22Rv1 (cell line): ENCODE measurements at regions not wholly inside any gene's neighbourhood (a gene's known extent, or its start where the extent isn't known, plus 50 kb on each side); places are given as distances from the start of the nearest gene placed in this dataset.

Source experiments
- CTCF ChIP-seq: fragments of 450-650 bp; IDR thresholded peaks from 2 replicates; pipeline ENCODE4 v1.5.1; 2017; ENCODE audit warnings: mild to moderate bottlenecking
- ZFX ChIP-seq: fragments of 450-650 bp; IDR thresholded peaks from 2 replicates; pipeline ENCODE4 v1.6.1; 2017; ENCODE audit warnings: antibody characterized with exemption, borderline replicate concordance

- no peak for TF ChIP-seq CTCF
- no peak for TF ChIP-seq ZFX
Measured at GRCh38 chr9:1938135-1938534, 77.0 kb upstream of the SMARCA2 start.
